Putamen (tissue), 1 donor: ENCODE measurements at regions not wholly inside any gene's neighbourhood (a gene's known extent, or its start where the extent isn't known, plus 50 kb on each side); places are given as distances from the start of the nearest gene placed in this dataset.

Experiments used
- DNase-seq: peaks from one replicate; pipeline ENCODE4 v3.0.0-alpha.2; 2016; ENCODE audit warnings: low spot score

DNA sequence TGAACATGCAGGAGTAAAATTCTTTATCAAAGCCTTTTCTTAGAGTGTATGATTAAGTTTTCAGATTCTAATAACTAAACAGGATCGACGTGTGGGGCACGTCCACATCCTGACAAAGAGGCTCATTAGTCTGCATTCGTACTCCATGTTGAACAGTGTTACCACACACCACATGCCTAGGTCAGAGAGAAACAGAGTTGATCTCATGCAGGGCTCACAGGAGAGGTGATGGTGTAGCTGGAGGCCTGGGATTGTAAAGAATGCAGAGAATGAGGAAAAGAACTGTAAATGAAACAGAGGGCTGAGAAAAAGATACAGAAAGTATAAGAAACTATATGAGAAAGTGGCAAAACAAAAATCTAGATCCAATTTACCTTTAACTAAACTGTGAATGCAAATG, 632.5 kb downstream of the BCL11A start:
- no peak for DNase-seq

GRCh38 chr2:59920307-59920706, 633.1 kb downstream of the BCL11A start:
- DNase-seq = no peak

GRCh38 chr2:59919579-59919978, 633.9 kb downstream of the BCL11A start:
- DNase-seq = no peak

- no peak for DNase-seq
These were observed 641.4 kb downstream of the BCL11A start for GRCh38 chr2:59912042-59912441.

DNA sequence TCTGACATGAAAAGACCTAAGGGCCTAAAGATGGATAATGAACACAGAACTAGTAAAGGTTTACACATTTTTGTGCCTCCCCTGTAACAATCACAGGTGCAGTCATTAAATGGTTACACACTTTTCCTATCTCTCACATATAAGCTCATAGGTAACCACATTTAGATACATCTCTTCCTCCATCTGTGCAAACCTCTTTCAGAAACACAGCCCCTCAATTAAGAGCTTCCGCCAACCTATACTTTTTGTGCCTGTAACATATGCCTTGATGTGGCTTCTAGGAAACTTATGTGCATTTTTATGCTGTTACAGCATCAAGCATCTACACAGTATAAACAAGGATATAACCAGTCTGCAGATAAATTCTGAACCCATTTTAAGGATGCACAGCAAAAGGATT, 643.3 kb downstream of the BCL11A start:
- DNase-seq = no peak

- no peak for DNase-seq
These were observed 644.3 kb downstream of the BCL11A start for GRCh38 chr2:59909147-59909546.

DNA sequence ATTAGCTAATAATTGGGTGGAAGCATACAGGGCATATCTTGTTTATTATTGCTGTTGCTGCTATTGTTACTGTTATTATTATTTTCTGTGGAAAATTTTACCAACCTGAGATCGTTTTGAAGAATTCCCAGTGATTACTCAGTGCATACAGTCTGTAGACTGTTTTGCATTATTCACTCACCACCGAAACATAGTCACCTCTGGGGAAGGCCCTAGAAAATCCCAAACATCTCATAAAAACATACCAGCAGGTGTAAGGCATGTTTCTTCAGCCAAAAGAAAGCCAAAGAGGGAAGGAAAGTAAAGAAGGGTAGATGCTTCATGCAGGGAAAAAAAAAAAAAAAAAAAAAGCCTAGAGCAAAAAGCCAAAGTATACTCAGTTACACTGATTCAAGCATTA, 647.7 kb downstream of the BCL11A start:
- DNase-seq = no peak

- DNase-seq = no peak
These were observed 649.4 kb downstream of the BCL11A start for GRCh38 chr2:59903994-59904544.

- DNase-seq = no peak
These were observed 652.6 kb downstream of the BCL11A start for GRCh38 chr2:59900728-59901452.

GRCh38 chr2:59899692-59900091, 653.8 kb downstream of the BCL11A start:
- no peak for DNase-seq

DNA sequence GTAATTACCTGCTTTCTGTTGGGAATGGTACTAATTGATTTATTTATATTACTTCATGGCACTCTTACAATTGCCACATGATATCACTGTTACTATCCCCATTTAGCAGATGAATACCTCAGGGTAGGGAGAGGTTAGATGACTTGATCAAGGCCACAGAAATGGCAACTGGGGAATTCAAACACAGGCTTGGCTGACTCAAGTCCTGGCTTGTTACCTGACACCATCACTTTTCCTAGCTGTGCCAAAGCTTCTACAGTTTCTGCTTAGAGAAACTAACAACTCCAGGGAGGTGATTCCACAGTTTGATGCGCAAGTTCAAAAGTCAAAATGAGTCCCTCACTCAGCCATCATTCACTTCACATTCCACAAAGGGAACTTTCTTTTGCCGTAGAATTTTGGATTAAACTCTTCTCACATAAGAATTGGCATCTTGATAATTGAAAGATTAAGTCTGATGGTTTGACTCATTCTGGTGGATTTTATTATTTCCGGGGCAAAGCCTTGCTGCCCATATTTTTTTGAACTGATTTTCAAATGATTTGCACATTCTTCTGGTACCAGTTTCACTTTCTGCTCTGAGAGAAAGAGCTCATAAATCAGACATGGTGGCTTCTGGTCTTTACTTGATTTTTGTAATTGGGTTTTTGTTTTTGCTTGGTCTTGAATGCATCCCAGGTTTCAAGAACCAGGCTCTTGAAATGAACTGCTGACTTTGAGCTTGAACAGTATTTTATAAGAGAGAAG, 656.8 kb downstream of the BCL11A start:
- no peak for DNase-seq

DNA sequence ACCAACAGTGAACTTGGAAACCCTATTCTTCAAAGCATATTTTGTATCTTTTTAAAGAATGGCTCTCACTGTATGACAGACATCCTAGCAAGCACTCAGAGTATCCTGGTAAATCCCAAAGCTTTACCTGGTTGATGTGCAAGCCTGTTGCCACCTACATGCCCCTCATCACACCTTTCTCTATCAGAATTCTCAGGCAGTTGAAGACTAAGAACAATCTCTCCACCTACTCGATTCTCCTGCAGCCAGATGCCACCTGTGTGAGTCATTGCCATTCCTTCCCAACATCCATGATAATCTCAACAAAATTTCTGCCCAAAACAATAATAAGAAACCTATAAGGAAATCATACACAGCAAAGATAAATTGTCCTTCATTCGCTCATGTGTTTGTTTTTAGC, 659.8 kb downstream of the BCL11A start:
- DNase-seq = no peak

DNA sequence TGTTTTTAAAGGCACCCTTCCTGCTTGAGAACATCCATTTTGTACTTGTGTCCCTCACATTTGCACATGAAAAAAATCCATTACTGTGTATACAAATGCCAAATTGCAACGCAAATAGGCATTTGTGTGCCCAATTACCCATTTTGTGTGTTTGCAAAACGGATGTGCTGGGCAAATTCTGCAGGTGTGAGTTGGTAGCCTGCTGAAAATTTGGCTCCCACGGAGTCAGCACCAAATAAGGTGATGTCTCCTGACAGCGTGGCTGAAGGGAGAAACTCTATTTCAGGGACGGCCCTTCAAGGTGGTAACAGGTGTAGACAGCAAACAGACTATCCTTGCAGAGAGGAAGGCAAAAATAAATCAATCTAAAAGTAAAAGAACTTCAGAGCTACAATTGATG, 661.1 kb downstream of the BCL11A start:
- DNase-seq = no peak

- DNase-seq = no peak
These were observed 664.1 kb downstream of the BCL11A start for GRCh38 chr2:59889305-59889704.

- DNase-seq = no peak
These were observed 664.7 kb downstream of the BCL11A start for GRCh38 chr2:59888706-59889105.

DNA sequence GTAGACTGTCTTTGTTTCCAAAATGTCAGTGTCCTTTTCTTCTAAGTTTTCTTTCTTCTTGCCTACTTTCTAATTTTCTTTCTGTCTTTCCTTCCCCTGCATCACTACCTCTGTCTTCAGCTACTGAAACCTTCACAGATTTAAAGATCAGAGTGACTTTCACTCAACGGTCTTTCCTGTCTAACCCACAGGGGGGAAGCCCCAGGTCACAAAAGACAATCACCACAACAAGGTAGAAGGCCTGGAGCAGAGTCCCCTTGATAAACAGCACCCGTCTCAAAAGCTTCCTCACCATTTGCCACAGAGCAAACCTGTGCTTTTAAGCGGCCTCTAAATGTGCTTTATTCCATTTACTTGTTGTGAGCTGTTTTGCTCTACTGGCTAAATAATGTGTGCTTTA, 665.4 kb downstream of the BCL11A start:
- no peak for DNase-seq

GRCh38 chr2:59887366-59887765, 666.1 kb downstream of the BCL11A start:
- no peak for DNase-seq

DNA sequence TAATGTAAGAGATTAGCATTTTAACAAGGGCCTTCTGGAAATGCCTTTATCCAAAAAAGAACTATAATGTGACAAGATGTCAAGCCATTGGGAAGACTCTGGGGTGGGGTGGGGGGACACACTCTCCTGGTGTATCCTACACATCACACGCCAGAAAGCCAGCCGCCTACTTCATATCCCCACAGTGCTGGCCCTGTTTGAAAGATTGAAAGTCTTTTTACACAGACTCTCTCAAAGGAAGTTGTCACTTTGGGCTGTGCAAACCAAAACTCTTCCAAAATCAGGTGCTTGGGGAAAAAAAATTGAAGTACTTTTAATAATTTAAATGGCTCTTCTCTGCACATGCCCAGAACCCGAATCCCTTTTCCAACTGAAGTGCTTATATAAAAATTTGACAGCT, 666.7 kb downstream of the BCL11A start:
- DNase-seq = peak; percentile 32

DNA sequence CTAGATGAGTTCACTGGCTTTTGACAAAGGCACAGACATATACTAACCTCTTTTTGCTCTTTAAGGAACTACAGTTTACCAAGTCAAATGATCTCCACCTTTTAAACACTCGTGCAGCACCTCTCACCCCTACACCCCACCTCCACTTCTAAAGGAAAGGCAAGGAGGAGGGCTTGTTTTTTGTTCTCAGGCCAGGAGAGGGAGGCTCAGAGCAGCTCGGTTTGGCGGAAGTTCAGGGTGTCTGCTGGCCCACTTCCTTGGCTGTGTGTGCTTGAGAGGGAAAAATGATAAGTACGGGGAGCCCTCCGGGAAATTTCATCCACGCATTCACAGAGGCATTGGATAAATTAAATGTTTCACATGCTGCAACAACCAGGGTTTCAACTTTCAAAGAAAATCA, 667.9 kb downstream of the BCL11A start:
- DNase-seq = no peak

- DNase-seq = no peak
These were observed 669.3 kb downstream of the BCL11A start for GRCh38 chr2:59884166-59884565.

DNA sequence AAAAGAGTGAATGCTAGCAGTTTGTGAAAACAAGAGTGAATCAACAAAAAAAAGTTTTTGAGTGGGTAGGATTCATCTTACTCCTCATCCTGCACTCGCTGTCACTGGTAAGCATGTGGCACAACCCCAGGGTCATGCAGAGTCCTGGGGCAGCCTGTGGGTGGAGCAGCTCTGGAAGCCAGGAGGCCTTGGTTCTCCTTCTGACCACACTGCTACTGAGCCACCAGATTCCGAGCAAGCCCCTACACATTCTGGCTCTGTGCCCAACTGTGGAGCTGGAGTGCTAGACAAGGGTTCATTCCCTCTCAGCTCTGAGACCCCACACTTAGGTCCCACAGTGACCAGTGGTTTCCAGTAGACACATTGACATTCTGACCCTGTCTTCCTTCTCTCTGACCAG, 670.6 kb downstream of the BCL11A start:
- no peak for DNase-seq

- DNase-seq = no peak
These were observed 671.2 kb downstream of the BCL11A start for GRCh38 chr2:59882279-59882678.

- no peak for DNase-seq
These were observed 672.2 kb downstream of the BCL11A start for GRCh38 chr2:59881218-59881617.
